ENCODE measurements at regions not wholly inside any gene's neighbourhood (a gene's known extent, or its start where the extent isn't known, plus 50 kb on each side); places are given as distances from the start of the nearest gene placed in this dataset.

GRCh38 chr20:4325548-4326187, 76.6 kb upstream of the ADRA1D start:
- no peaks in the 10 kb centered on the region for H3K9me3 ChIP-seq (ENCODE audit: insufficient read depth, low read length, severe bottlenecking)
- DNase-seq (no peak), ATAC-seq (ENCODE audit: insufficient read depth, low read depth) (no peak)
- H3K4me3 ChIP-seq (ENCODE audit: low read depth in 1 of 2, low read length in 2 of 2), result no peak overlapping the region
- H3K27me3 ChIP-seq (ENCODE audit: insufficient read depth, low read length, poor library complexity), result peaks cover 14% of the 10 kb centered on the region
- H3K4me2 ChIP-seq (ENCODE audit: insufficient read depth, low read length), result no peak overlapping the region
- H4K20me1 ChIP-seq (ENCODE audit: insufficient read depth, low read length), result no peaks in the 10 kb centered on the region
- no peak overlapping the region for H2AFZ ChIP-seq (ENCODE audit: low read depth, low read length)
- H3K9ac ChIP-seq (ENCODE audit: low read depth, low read length), result no peak overlapping the region
- H3K36me3 ChIP-seq (ENCODE audit: insufficient read depth, low read length), result no peaks in the 10 kb centered on the region
- no peaks in the 10 kb centered on the region for H3K4me1 ChIP-seq (ENCODE audit: insufficient read depth, low read length)
- TF ChIP-seq, protein P1, sequence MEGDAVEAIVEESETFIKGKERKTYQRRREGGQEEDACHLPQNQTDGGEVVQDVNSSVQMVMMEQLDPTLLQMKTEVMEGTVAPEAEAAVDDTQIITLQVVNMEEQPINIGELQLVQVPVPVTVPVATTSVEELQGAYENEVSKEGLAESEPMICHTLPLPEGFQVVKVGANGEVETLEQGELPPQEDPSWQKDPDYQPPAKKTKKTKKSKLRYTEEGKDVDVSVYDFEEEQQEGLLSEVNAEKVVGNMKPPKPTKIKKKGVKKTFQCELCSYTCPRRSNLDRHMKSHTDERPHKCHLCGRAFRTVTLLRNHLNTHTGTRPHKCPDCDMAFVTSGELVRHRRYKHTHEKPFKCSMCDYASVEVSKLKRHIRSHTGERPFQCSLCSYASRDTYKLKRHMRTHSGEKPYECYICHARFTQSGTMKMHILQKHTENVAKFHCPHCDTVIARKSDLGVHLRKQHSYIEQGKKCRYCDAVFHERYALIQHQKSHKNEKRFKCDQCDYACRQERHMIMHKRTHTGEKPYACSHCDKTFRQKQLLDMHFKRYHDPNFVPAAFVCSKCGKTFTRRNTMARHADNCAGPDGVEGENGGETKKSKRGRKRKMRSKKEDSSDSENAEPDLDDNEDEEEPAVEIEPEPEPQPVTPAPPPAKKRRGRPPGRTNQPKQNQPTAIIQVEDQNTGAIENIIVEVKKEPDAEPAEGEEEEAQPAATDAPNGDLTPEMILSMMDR (IDR thresholded peaks at IDR 0.05; ENCODE audit: borderline replicate concordance, extremely low read depth, low read length, poor library complexity, severe bottlenecking), result no peak
- no peak for TF ChIP-seq EZH2 (IDR thresholded peaks at IDR 0.05; ENCODE audit: borderline replicate concordance, low read depth, low read length, severe bottlenecking)
- H3K27ac ChIP-seq (ENCODE audit: low read length), result no peak overlapping the region
- H3K79me2 ChIP-seq (ENCODE audit: insufficient read depth, low read length), result no peaks in the 10 kb centered on the region

GRCh38 chr20:4324611-4325243, 75.6 kb upstream of the ADRA1D start:
- no peak overlapping the region for H2AFZ ChIP-seq (ENCODE audit: low read depth, low read length)
- H3K36me3 ChIP-seq (ENCODE audit: insufficient read depth, low read length), result no peaks in the 10 kb centered on the region
- H3K27me3 ChIP-seq (ENCODE audit: insufficient read depth, low read length, poor library complexity), result peaks cover 14% of the 10 kb centered on the region
- H3K4me1 ChIP-seq (ENCODE audit: insufficient read depth, low read length), result no peaks in the 10 kb centered on the region
- H3K9me3 ChIP-seq (ENCODE audit: insufficient read depth, low read length, severe bottlenecking), result no peaks in the 10 kb centered on the region
- H3K4me3 ChIP-seq (ENCODE audit: low read depth in 1 of 2, low read length in 2 of 2), result no peak overlapping the region
- H3K4me2 ChIP-seq (ENCODE audit: insufficient read depth, low read length), result no peak overlapping the region
- no peak overlapping the region for H3K9ac ChIP-seq (ENCODE audit: low read depth, low read length)
- DNase-seq (no peak), ATAC-seq (ENCODE audit: insufficient read depth, low read depth) (no peak)
- no peak overlapping the region for H3K27ac ChIP-seq (ENCODE audit: low read length)
- H3K79me2 ChIP-seq (ENCODE audit: insufficient read depth, low read length), result no peaks in the 10 kb centered on the region
- H4K20me1 ChIP-seq (ENCODE audit: insufficient read depth, low read length), result no peaks in the 10 kb centered on the region
- TF ChIP-seq, protein P1 (IDR thresholded peaks at IDR 0.05; ENCODE audit: borderline replicate concordance, extremely low read depth, low read length, poor library complexity, severe bottlenecking), result no peak
- no peak for TF ChIP-seq EZH2 (IDR thresholded peaks at IDR 0.05; ENCODE audit: borderline replicate concordance, low read depth, low read length, severe bottlenecking)

DNA sequence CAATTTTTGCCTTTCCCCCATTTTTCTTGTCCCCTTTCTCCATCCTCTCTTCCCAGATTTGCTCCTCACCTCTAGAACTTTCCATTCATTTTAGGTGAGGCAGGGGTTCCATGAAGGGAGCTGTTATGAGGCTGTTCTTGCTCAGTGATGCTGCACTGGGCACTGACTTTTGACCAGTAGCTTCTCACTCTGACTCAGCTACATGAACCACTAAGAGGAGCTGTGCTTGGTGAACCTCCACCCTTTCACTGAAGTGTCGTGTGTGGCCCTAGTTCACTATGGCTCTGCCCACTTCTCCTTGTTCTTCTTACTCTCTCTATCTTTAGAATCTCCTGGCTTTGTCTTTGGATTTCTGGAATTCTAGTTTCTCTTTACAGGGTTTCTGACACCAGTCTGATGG, 73.4 kb upstream of the ADRA1D start:
- ATAC-seq (ENCODE audit: insufficient read depth, low read depth), result no peak
- H4K20me1 ChIP-seq (ENCODE audit: insufficient read depth, low read length), result no peaks in the 10 kb centered on the region
- no peak overlapping the region for H3K4me2 ChIP-seq (ENCODE audit: insufficient read depth, low read length)
- H3K27ac ChIP-seq (ENCODE audit: low read length), result no peak overlapping the region
- no peak overlapping the region for H3K9ac ChIP-seq (ENCODE audit: low read depth, low read length)
- no peaks in the 10 kb centered on the region for H3K36me3 ChIP-seq (ENCODE audit: insufficient read depth, low read length)
- H3K27me3 ChIP-seq (ENCODE audit: insufficient read depth, low read length, poor library complexity), result peaks cover 14% of the 10 kb centered on the region
- H3K9me3 ChIP-seq (ENCODE audit: insufficient read depth, low read length, severe bottlenecking), result no peaks in the 10 kb centered on the region
- no peak overlapping the region for H2AFZ ChIP-seq (ENCODE audit: low read depth, low read length)
- no peaks in the 10 kb centered on the region for H3K79me2 ChIP-seq (ENCODE audit: insufficient read depth, low read length)
- no peaks in the 10 kb centered on the region for H3K4me1 ChIP-seq (ENCODE audit: insufficient read depth, low read length)
- no peak for DNase-seq
- no peak overlapping the region for H3K4me3 ChIP-seq (ENCODE audit: low read depth in 1 of 2, low read length in 2 of 2)
- TF ChIP-seq, protein P1 (IDR thresholded peaks at IDR 0.05; ENCODE audit: borderline replicate concordance, extremely low read depth, low read length, poor library complexity, severe bottlenecking), result no peak
- TF ChIP-seq EZH2 (IDR thresholded peaks at IDR 0.05; ENCODE audit: borderline replicate concordance, low read depth, low read length, severe bottlenecking), result no peak

Measured in DND-41 (cell line).